CD1c-positive myeloid dendritic cell (primary cell): ENCODE measurements at regions not wholly inside any gene's neighbourhood (a gene's known extent, or its start where the extent isn't known, plus 50 kb on each side); places are given as distances from the start of the nearest gene placed in this dataset.

Source experiments
- DNase-seq: peaks from one replicate; pipeline ENCODE4 v3.0.0-alpha.2; 2016; ENCODE audit errors: extremely low spot score

DNA sequence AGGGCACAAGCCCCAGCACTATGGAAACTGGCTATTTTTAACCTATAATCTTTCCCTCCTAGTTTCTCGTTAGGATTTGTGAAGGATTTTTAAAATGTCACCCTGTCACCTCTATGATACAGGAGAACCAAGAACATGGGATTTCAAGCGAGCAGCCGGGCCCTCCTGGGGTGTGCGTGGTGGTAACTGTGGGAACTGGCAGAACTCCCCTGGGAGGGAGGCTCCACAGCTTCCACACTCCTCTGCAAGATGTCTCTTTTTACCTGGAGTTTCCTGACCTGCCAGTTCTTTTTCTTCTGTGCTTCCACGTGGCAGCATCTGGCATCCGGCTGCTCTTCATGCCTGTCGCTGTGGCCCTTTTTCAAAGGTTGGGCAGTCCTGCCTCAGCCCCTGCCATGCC is 386.3 kb upstream of the MYT1L start:
- DNase-seq = no peak

DNA sequence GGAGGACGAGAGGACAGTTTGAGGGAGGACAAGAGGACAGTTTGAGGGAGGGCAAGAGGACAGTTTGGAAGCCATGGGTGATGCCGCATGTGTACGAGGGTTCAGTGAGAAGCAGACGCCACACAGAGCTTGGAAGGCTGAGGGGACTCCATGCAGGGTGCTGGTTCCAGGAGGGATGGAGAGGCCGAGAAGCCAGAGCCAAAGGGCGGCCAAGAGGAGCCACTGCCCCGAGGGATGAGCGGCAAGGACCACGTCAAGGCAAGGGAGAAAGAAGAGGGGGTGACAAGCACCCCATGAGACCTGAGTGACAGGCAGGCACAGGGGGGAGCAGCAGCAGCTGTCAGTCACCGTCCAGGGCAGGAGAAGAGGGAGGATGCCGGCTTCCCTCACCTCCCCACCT is 385.7 kb upstream of the MYT1L start:
- no peak for DNase-seq

DNA sequence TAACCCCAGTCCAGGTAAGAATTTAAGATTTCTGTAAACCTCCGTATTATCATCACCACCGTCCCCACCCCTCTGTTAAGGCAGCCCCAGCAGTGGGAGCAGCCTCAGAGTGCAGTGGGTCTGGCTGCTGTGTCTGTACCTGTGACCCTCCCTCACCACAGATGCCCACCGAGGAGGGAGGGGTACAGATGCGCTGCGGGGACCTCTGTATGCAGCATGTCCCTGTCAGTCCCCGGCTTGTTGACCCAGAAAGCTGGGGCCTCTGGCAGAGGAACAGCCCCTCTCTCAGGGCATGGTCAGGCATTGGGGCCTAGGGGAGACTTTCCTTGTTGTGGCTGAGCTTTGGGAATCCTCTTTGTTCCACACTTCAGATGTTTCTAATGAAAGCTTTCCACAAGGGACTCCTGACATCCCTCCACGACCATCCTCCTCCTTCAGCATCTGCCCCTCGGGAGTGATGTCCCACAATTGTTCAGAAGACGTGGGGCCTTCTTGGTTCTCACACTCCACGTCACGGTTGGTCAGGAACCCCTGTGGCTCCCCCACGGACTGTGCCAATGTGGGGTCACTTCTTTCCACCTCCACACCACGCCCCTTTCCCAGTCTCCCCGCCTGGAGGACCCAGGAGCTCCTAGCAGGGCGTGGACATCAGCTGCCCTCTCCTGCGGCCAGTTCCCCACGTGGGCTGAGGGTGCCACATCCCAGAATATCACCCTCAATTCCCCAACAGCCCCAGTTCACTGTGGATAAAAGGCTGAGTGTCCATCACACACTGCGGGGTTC is 384.2 kb upstream of the MYT1L start:
- DNase-seq = no peak

DNA sequence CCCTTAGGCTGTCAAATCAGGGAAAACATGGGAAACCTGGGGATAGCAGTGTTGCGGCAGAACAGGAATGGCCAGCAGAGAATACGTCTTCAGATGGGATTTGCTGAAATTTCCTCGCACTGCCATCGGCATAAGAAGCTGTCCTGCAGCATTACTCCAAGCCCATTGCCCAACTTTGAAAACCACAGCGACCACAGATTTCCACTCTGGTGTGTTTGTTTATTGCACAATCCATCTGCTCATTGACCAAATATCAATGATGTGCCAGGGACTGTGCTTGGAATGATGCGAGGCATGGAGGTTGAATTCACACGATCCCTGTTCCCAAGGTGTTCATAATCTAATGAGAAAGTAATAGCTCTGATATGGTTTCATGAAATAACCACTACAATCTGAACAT is 383.3 kb upstream of the MYT1L start:
- DNase-seq = no peak

DNA sequence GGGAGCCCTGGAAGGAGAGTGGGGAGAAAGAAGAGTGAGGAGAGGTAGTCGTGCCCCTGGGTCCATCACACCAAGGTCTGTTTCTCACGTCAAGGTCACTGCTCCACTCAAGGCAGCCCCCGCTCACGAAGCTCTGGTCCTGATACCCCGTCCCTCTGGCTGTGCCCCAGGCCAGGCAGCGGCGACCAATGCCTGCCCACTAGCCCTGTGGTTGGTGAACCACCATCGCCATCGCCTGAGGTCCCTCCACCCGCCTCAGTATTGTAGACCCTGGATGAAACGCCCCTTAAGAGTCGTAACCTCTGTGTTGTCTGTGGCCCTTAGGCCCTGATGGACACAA is 378.3 kb upstream of the MYT1L start:
- no peak for DNase-seq

DNA sequence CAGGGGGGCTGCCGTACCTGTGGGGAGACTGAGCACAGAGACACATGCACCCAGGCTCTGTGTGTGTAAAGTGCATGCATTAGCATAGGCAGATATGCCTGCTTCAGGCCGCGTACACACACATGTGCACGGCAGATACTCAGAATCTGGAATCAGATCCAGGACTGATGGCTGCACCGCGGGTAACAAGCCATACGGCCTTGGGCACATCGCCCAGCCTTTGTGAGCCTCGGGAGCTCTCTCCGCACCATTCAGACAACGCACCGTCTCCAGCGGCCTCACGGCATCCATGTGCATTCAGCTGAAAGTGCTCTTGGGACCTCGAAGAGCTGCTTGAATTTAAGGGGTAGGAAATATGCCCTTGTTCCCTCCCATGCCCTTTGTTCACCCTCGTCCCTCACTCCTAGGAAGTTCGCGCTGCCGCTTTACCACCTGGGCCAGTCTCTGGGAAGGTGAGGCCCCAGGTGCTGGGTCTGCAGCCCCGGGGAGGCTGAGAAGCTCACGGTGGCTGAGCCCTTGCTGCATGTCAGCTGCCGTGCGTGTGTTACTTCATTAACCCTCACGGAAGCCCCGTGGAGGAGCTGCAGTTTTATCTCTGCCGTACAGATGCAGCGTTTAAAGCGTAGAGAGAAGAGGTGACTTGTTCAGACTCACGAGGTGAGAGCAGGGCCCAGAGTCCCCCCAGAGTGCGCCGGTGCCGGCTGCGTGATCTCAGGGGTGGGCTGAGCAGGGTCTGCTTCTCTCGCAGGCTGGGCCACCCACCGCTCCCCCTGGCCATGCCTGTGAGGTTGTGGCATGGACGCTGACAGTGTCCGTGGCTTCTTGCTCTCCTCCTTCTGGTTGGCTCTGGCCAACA is 377.7 kb upstream of the MYT1L start:
- no peak for DNase-seq

DNA sequence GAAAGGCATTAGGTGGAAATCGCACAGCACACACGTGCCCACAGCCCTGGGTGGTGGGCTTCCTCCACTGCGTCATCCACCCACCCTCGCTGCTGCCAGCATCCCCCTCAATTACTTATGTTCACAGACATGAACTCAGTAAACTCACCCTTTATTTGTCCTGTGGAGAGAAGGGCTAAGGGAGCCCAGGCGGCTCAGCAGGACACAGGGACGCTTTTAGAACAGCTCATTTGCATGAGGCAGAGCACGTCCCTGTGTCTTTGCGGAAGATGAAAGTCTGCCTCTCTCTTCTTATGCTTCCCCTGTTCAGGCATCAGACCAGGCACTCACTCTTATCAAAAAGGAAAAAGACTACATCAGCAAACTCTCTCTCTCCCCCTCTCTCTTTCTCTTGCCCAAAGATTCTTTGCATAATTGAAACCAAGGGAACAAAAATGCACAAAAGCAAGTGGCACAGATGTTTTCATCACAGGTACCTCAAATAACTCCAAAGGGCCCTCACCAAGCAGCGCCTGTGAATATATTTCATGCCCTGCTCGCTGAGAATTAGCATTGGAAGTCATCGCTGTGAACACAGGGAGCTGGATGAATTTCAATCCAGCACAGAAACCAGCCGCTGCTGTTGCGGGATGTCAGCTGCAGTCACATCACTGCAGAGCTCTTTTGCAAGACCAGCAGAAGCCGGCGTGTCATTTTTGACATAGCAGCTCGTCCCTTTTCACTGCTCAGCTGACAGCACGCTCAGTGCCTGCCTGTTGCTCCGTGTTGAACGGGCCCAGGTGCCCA is 376.3 kb upstream of the MYT1L start:
- no peak for DNase-seq

DNA sequence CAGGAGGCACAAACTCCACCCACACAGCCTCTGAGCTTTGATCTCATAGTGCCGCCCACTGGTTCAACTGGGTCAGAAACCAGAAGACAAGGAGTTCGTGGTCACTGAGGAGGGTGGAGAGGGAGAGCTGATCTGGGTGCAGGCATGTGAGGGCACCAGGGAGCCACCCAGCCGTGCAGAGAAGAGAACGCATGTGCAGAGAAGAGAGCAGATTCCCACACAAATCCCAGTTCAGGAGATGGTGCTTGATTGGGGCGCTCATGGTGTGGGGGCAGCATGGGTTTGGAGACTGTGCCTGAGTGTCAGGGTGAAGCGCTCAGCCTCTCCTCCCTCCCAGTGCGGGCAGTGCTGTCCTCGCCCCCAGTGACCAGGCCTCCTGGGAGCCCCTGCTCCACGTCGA is 375.2 kb upstream of the MYT1L start:
- DNase-seq = peak; percentile 8

DNA sequence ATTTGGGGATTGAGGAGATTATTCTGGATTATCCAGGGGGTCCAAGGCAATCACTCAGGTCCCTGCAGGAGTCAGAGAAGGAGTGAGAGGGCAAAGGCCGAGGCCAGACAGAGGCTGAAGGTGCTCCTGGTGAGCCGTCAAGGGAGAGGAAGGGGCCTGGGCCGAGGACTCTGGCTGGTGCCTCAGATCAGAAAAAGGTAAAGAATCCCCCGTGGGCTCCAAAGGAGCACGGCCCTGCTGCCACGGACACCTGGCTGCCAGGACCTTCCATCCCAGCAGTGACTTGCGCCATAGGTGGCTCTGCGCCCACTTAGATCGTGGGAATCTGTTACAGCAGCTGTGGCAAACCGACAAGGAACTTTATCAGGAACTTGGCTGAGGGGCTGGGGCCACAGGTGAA is 374.8 kb upstream of the MYT1L start:
- DNase-seq = no peak

DNA sequence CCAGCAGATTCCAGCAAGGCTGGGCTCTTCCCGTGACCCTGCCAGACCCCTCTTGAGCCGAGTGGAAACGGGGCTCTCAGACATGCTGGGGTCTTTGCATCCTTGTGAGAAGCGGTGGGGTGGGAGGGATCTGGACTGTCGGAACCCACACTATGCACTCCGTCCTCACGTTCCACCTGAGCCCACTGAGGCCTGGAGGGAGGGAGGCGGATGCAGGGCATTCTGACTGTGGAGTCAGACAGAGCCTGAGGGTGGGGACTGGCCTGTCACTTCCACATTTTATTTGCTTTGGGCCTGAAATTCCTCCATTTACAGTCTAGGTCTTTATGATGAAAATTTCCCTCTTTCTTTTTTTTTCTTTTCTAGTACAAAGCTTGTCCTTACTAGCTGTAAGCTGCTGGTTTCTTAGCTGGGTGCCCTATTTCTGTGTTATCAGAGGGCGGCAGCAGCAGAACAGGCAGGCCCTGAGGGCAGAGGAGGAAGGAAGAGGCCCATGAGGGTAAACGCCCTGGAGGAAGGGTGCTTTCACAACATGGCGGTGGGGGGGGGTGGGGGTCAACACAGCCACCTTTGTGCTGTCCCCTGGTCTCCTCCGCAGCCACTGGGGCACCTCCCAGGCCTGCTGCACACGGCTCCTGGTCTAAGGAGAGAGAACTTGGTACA is 373.5 kb upstream of the MYT1L start:
- DNase-seq = peak; percentile 15

DNA sequence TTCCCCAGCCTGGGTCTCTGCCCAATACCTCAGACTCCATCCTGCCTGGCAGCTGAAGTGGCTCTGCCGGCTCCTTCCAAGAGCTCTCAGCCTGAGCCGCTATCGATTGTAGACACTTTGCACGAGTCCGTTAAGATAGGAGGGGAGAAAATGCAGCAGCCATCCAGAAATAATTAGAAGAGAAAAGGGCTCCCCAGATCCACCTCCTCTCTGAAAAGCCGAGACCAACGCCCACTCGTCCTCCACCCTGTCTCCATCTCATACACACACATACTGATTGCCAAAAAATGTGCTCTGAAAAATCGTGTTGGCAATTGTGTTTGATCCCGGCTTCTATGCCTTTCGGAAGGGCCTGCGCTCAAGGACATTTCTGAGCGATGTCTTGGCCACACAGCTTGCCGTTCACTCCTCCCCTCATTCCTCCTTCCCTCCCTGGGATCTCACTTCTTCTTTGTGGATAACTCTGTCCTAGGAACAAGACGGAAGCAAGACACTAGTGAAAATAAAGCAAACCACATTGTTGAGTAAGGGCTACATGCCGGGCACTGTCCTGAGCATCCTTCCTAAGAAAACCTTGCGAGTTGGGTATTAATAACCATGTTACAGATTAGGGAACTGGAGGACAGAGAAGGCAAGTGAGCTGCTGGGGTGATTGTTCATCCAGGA is 372.8 kb upstream of the MYT1L start:
- DNase-seq = peak; percentile 58

DNA sequence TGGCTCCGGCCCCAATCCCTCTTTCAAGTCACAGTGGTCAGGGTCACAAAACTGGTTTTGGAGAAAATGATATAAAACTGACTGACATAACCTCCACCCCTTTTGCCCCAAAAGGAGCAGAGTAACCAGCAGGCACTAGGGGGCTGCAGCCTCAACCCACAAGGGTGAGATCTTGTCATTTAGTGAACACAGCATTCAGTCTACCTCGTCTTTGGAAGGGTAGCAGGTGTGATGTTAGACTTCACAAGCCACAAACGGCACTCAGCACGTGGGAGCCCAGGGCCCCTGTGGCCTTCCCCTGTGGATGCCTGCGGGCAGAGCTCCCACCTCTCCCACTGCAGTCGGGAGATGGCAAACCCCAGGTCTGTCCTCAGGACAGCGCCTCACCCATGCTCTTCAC is 372.1 kb upstream of the MYT1L start:
- DNase-seq = no peak

DNA sequence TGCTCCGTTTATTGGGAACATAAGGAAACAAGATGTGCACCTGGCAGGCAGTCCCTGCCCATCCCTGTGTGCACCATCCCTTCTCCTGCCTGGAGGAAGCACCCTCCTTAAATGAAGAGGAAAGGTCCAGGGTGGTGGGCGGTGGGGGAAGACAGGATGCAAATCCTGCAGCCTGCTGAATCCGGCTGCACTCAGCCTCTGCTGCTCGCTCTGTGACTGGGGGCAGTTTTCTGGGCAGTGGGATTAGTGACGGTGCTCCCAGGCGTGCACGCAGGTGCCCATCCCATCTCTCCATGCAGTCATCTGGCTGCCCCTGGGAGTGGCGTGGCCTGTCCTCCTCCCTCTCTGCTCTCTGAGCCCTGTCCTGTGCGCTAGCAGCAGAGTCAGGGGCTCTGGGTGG is 371.3 kb upstream of the MYT1L start:
- DNase-seq = no peak

DNA sequence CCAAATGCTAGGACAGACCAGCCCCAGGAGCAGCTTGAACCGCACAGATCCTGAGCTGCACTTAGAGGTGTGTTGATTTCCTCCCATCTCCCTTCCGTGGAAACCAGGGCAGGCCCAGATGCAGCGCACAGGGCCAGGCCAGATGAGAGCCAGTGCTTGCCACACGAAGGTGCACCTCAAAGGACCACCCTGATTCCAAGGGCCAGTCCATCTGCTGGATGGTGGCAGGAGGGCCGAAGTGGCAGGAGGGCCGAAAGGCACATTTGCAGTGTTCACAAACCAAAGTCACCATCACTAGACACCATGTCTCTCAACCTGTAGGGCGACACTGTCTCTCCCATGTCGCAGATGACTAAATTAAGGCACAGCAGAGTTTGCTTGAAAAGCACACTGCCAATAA is 370.7 kb upstream of the MYT1L start:
- DNase-seq = no peak

DNA sequence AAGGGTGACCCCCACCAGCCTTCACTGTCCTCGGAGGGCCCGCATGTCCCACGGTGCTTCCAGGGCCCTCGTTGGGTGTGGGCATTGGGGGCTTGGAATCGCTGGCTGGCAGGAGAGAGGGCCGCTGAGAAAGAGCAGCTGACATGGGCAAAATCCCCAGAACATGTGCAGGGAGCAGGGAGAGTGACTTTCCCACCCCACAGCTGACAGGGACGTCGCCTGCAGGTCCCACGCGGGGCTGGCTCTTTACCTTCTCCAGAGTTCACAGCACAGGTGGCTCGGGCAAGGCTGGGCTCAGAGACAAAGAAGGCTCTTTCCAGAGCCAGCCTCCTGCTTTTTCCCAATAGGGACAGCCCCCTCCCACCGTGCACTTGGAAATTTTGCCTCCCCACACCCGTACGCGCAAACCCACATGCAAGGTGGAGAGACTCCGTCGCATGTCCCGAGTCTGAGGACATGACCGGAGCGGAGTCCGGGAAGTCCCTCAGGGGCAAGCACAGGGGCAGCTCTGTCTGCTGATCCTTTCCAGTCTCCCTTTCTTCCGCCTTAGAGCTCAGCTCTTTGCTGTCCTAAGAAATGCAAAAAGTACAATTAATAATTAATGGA is 370.2 kb upstream of the MYT1L start:
- no peak for DNase-seq

DNA sequence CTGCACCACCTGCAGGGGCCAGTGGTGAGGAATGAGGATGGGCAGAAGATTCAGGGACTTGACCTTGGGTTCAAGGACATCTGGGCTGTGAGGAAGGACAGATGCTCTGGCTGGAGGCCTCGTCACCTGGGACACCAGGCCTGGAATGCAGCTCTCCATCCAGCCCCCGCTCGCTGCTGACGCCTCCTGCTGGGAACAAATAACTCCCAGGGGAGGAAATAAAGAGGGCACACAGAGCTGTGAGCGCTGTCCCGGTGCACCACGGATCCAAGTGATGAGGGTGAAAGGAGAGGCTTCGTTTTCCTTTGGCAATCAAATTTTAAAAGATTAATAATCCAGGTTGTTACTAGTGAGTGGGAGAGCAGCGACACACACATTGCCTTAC is 368.0 kb upstream of the MYT1L start:
- DNase-seq = no peak

DNA sequence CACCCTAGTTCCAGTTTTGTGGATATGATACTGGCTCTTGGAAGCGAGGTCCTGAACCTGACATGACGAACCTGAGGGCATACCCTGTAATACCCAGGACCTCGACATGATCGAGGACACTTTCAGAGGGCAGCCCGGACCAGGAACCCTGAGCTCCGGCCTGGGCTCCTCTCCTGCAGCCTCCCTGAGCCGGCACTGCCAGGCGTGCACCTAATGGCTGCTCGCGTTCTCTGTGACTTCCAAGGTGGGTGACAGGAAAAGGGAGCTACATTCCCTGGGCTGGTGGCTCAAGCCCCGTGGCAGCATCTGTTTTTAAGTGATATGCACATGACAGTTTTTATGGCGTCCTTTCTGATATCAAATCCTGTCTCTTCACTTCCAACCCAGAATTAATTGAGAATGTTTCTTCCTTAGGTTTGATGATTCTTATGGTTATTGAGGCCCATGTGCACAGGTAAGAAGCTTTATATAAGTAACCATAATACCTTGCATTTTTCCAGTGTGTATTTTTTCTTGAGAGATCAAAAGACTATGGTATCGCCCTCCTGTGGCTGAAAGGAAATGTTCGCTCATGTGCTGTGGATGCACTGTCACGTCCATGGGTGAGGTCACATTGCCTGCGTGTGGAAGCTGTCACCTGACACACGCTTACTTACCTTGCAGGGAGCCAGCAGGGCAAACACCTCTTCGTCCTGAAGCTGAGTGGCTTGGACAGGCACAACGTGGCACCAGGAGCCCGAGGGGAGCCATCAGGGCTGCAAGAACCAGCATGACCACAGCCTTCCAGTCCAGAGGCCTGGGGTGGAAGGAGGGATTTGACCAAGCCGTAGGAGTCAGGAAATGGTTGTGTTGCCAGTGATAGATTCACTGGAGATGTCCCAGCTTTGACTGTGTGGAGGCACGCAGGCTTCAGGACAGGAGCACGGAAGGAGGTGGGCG is 367.4 kb upstream of the MYT1L start:
- peak; percentile 28 for DNase-seq

DNA sequence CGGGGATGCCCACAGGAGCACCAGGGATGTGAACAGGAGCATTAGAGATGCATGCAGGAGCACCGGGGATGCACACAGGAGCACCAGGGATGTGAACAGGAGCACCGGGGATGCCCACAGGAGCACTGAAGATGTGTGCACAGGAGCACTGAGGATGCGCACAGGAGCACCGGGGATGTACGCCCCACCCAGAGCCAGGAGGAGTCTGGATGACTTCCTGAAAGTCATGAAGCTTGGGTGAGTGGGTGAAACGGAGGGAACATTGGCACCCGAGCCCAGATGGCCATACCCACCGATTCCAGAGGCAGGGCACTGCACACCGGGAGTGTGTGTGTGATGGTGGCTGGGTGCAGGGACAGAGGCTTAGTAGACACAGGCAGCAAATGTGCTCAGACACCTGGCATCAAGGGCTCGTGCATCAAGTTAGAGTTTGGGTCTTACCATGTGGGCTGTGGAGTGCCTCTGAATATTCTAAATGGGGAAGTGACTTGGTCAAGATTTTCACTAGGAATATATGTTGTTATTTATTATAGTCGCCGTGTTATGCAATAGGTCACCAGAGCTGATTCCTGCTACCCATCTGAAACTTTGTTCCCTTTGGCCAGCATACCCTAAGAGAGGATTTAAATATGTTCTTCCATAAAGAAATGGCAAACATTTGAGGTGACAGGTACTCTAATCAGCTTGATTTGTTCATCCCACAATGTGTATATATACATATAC is 365.8 kb upstream of the MYT1L start:
- DNase-seq = no peak

DNA sequence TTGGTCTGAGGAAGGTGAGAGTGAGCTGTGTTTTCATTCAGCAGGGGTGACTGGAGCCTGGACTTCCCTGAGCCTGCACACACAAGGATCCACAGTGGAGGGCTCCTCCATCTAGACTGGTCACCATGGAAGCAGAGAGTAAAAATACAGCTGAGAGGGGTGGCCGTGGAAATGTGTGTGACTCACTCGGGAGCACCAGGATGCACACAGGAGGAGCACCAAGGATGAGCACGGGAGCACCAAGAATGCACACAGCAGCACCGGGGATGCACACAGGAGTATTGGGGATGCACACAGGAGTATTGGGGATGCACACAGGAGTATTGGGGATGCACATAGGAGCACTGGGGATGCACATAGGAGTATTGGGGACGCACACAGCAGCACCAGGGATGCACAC is 365.2 kb upstream of the MYT1L start:
- DNase-seq = no peak
